Ishikawa (cell line): ENCODE measurements at regions not wholly inside any gene's neighbourhood (a gene's known extent, or its start where the extent isn't known, plus 50 kb on each side); places are given as distances from the start of the nearest gene placed in this dataset.

Experiments used
- CEBPB ChIP-seq: IDR thresholded peaks from 2 replicates; pipeline ENCODE4 v1.6.1; 2012
- CREB1 ChIP-seq: IDR thresholded peaks from 2 replicates; pipeline ENCODE4 v1.6.1; 2012; ENCODE audit warnings: low read depth
- EGR1 ChIP-seq: IDR thresholded peaks from 2 replicates; pipeline ENCODE4 v1.6.1; 2012
- EP300 ChIP-seq: IDR thresholded peaks from 2 replicates; pipeline ENCODE4 v1.6.1; 2012; ENCODE audit warnings: borderline replicate concordance
- FOXM1 ChIP-seq: IDR thresholded peaks from 2 replicates; pipeline ENCODE4 v1.6.1; 2012; ENCODE audit warnings: low read depth, borderline replicate concordance
- NFIC ChIP-seq: IDR thresholded peaks from 2 replicates; pipeline ENCODE4 v1.6.1; 2012
- RAD21 ChIP-seq: IDR thresholded peaks from 2 replicates; pipeline ENCODE4 v1.6.1; 2012; ENCODE audit warnings: low read depth
- TAF1 ChIP-seq: IDR thresholded peaks from 2 replicates; pipeline ENCODE4 v1.6.1; 2012; ENCODE audit warnings: low read depth, mild to moderate bottlenecking
- TCF12 ChIP-seq: IDR thresholded peaks from 2 replicates; pipeline ENCODE4 v1.6.1; 2012; ENCODE audit warnings: low read depth
- TEAD4 ChIP-seq: IDR thresholded peaks from 2 replicates; pipeline ENCODE4 v1.6.1; 2012
- YY1 ChIP-seq: IDR thresholded peaks from 2 replicates; pipeline ENCODE4 v1.6.1; 2012; ENCODE audit warnings: low read depth
- ZBTB7A ChIP-seq: IDR thresholded peaks from 2 replicates; pipeline ENCODE4 v1.6.1; 2012; ENCODE audit warnings: low read depth
- TF ChIP-seq, protein P1 (sequence below): IDR thresholded peaks from 2 replicates; pipeline ENCODE4 v1.6.1; 2012; ENCODE audit warnings: low read depth, mild to moderate bottlenecking
- TF ChIP-seq, protein P2 (sequence below): IDR thresholded peaks from 2 replicates; pipeline ENCODE4 v1.6.1; 2012
- TF ChIP-seq, protein P3 (sequence below): IDR thresholded peaks from 2 replicates; pipeline ENCODE4 v1.6.1; 2012

DNA sequence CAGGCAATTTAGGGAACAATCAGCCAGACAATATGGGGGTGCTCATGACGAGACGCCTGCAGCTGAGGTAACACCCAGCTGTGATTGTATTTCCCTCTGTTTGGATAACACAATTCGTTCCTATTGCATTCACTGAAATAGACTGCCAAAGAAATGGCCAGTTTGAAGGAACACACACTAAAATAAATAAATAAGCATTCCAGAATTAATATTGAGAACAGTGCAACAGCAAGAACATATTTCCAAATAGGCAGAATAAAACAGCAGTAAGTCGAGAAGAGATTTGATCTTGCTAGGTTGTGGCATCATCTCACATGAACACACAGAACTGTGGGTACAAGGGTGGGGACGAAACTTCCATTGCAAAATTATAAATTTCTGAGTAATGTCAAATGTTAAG is 133.5 kb upstream of the FAM47B start:
- TF ChIP-seq, protein P1, sequence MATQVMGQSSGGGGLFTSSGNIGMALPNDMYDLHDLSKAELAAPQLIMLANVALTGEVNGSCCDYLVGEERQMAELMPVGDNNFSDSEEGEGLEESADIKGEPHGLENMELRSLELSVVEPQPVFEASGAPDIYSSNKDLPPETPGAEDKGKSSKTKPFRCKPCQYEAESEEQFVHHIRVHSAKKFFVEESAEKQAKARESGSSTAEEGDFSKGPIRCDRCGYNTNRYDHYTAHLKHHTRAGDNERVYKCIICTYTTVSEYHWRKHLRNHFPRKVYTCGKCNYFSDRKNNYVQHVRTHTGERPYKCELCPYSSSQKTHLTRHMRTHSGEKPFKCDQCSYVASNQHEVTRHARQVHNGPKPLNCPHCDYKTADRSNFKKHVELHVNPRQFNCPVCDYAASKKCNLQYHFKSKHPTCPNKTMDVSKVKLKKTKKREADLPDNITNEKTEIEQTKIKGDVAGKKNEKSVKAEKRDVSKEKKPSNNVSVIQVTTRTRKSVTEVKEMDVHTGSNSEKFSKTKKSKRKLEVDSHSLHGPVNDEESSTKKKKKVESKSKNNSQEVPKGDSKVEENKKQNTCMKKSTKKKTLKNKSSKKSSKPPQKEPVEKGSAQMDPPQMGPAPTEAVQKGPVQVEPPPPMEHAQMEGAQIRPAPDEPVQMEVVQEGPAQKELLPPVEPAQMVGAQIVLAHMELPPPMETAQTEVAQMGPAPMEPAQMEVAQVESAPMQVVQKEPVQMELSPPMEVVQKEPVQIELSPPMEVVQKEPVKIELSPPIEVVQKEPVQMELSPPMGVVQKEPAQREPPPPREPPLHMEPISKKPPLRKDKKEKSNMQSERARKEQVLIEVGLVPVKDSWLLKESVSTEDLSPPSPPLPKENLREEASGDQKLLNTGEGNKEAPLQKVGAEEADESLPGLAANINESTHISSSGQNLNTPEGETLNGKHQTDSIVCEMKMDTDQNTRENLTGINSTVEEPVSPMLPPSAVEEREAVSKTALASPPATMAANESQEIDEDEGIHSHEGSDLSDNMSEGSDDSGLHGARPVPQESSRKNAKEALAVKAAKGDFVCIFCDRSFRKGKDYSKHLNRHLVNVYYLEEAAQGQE: no peak
- TF ChIP-seq, protein P2, sequence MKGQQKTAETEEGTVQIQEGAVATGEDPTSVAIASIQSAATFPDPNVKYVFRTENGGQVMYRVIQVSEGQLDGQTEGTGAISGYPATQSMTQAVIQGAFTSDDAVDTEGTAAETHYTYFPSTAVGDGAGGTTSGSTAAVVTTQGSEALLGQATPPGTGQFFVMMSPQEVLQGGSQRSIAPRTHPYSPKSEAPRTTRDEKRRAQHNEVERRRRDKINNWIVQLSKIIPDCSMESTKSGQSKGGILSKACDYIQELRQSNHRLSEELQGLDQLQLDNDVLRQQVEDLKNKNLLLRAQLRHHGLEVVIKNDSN: no peak
- TF ChIP-seq, protein P3, sequence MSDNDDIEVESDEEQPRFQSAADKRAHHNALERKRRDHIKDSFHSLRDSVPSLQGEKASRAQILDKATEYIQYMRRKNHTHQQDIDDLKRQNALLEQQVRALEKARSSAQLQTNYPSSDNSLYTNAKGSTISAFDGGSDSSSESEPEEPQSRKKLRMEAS: no peak
- no peak for TF ChIP-seq RAD21

DNA sequence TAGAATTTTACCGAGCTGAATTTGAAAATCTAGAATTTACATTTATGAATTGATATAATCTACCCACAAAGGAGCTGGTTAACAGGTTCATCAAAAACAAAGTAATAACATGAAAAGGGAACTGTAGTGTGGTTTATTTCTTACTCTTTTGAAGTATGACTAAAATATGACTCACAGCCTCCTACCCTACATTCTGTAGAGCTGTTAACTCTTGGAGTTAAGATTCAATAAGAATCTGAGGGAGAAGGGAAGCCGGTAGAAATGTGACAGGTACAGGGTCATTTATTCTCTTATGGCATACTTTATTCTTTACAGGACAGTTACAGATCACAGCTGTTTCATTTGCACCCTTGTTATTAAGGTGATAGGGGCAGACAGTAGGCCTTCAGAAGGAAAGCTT is 132.2 kb upstream of the FAM47B start:
- no peak for TF ChIP-seq YY1
- TF ChIP-seq EP300: no peak
- TF ChIP-seq, protein P3: no peak
- TF ChIP-seq, protein P1: no peak
- no peak for TF ChIP-seq CEBPB
- no peak for TF ChIP-seq CREB1
- no peak for TF ChIP-seq RAD21
- TF ChIP-seq TCF12: no peak
- no peak for TF ChIP-seq ZBTB7A
- TF ChIP-seq TEAD4: no peak
- TF ChIP-seq TAF1: no peak
- no peak for TF ChIP-seq EGR1
- no peak for TF ChIP-seq FOXM1
- TF ChIP-seq, protein P2: no peak
- TF ChIP-seq NFIC: no peak

DNA sequence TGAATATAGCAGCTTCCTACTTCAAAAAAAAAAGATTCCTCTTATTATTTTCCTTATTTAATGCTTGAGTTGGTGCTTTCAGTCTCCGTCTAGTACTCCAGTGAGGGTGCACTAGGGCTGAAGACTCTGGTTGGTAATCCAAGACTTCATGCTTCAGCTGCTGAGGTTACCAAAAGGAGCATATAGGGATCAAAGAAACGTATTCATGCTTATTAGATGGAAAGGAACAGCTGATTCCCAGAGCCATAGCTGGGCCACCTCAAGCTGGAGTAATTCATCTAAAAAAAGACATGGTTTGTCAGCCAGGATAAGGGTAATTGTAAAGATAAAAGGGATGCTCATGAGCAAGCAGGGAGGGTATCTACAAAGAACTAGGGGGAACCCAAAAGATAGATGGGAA is 131.7 kb upstream of the FAM47B start:
- TF ChIP-seq CREB1 (no peak), YY1 (no peak), EGR1 (no peak), CEBPB (no peak), TAF1 (no peak), RAD21 (no peak), NFIC (no peak), FOXM1 (no peak)
- TF ChIP-seq, protein P3: no peak
- TF ChIP-seq, protein P1: no peak

DNA sequence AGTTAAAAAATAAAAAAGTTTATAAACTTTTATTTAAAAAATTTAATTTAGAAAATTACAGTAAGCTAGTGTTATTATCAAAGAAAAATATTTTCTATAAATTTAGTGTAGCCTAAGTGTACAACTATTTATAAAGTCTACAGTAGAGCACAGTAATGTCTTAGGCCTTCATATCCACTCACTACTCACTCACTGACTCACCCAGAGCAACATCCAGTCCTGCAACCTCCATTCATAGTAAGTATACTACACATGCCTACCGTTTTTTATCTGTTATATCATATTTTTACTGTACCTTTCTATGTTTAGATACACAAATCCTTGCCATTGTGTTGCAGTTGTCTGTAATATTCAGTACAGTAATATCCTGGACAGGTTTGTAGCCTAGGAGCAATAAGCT is 129.0 kb upstream of the FAM47B start:
- TF ChIP-seq EP300 (no peak), CEBPB (no peak), YY1 (no peak), CREB1 (no peak), ZBTB7A (no peak), RAD21 (no peak), TCF12 (no peak)
- TF ChIP-seq, protein P1: no peak
